GM23338 (cell line): ENCODE measurements at regions not wholly inside any gene's neighbourhood (a gene's known extent, or its start where the extent isn't known, plus 50 kb on each side); places are given as distances from the start of the nearest gene placed in this dataset.

ENCODE experiments used
- CREB1 ChIP-seq: fragments of 250-450 bp; sonication (Bioruptor Pico); IDR thresholded peaks from 2 replicates; pipeline ENCODE4 v1.5.0; 2020; ENCODE audit warnings: low read depth, mild to moderate bottlenecking, moderate library complexity
- CTCF ChIP-seq, 2 experiments: fragments of 200-600 bp in 1 of 2; sonication (generic) in 1 of 2; conservative IDR thresholded peaks; 2 replicates each; pipeline versions ENCODE4 v1.5.1 to v1.6.1; 2016 to 2017; ENCODE audit warnings: antibody characterized with exemption in 2 of 2, low read depth in 2 of 2, mild to moderate bottlenecking in 2 of 2, moderate library complexity in 1 of 2
- ETS1 ChIP-seq: IDR thresholded peaks from 2 replicates; pipeline ENCODE4 v1.6.1; 2016; ENCODE audit warnings: antibody characterized with exemption
- EZH2 ChIP-seq: fragments of 200-600 bp; sonication (generic); IDR thresholded peaks from one replicate; pipeline ENCODE4 v1.8.0; 2017; ENCODE audit warnings: antibody characterized with exemption, mild to moderate bottlenecking, low read depth; ENCODE audit not compliant: unreplicated experiment
- EZH2phosphoT487 ChIP-seq: fragments of 200-600 bp; sonication (generic); IDR thresholded peaks from one replicate; pipeline ENCODE4 v1.8.1; 2018; ENCODE audit warnings: antibody characterized with exemption; ENCODE audit not compliant: unreplicated experiment
- JUNB ChIP-seq: IDR thresholded peaks from one replicate; pipeline ENCODE4 v1.6.1; 2016; ENCODE audit warnings: antibody characterized with exemption; ENCODE audit not compliant: unreplicated experiment
- POLR2AphosphoS5 ChIP-seq: IDR thresholded peaks from 2 replicates; pipeline ENCODE4 v1.6.1; 2016; ENCODE audit warnings: antibody characterized with exemption, low read depth
- REST ChIP-seq: IDR thresholded peaks from one replicate; pipeline ENCODE4 v1.6.1; 2018; ENCODE audit warnings: antibody characterized with exemption; ENCODE audit not compliant: unreplicated experiment

GRCh38 chr6:98747960-98748359 is 86.4 kb upstream of the POU3F2 start:
- TF ChIP-seq CTCF (conservative IDR thresholded peaks at IDR 0.05; ENCODE audit: low read depth in 2 of 2) = no peak
- TF ChIP-seq EZH2 = no peak
- no peak for TF ChIP-seq CREB1
- no peak for TF ChIP-seq POLR2AphosphoS5
- TF ChIP-seq EZH2phosphoT487 = no peak
- no peak for TF ChIP-seq JUNB
- TF ChIP-seq REST = no peak
- TF ChIP-seq ETS1 = no peak
